Embryonic facial prominence (tissue), 1 donor: ENCODE measurements at regions not wholly inside any gene's neighbourhood (a gene's known extent, or its start where the extent isn't known, plus 50 kb on each side); places are given as distances from the start of the nearest gene placed in this dataset.
"Not testable (repeated sequence)": the region's sequence is repeated elsewhere in the genome, so short reads cannot be mapped to it uniquely, and the experiment has no call there.

ENCODE experiments used
- DNase-seq: peaks from one replicate; pipeline ENCODE4 v3.0.0-alpha.2; 2016; ENCODE audit errors: extremely low spot score

- DNase-seq = no peak
Observed at GRCh38 chr2:67777010-67777409, 285.8 kb downstream of the C1D start.

- no peak for DNase-seq
Observed at GRCh38 chr2:67777836-67778429, 284.9 kb downstream of the C1D start.

DNA sequence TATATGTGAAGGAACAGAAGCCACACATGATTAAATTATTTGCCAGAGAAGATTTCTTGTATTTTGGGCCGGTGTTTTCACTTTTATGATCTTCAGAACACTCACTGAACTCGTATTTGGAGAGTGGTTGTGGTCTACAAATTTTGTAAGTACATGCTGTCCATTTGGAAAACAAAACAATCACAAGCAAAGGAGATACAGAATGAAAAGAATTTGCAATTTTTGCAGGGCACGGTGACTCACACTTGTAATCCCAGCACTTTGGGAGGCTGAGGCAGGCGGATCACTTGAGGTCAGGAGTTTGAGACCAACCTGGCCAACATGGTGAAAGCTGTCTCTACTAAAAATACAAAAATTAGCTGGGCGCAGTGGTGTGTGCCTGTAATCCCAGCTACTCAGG, 282.0 kb downstream of the C1D start:
- DNase-seq = not testable (repeated sequence)

DNA sequence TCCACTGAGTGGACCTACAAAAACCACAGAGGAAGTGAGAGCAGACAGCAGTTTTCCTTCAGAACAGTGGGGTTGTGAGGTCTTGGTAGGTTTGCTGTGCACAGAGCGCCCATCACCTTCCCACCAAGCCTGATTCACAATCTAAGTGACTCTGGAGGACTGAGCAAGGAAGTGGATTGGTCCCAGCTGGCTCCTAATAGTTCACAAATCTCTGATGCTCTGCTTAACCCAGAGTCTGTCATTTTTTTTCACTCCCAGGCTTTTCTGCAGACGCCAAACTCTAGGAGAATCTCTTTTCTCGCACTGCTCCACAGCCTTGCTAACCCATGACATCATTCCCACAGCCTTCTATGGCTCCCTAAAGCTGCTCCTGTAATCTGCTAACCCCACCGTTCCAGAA, 280.4 kb downstream of the C1D start:
- no peak for DNase-seq

GRCh38 chr2:67783026-67783425, 279.8 kb downstream of the C1D start:
- no peak for DNase-seq

- DNase-seq = no peak
Observed at GRCh38 chr2:67790622-67791021, 272.2 kb downstream of the C1D start.

GRCh38 chr2:67792191-67792590, 270.6 kb downstream of the C1D start:
- no peak for DNase-seq

DNA sequence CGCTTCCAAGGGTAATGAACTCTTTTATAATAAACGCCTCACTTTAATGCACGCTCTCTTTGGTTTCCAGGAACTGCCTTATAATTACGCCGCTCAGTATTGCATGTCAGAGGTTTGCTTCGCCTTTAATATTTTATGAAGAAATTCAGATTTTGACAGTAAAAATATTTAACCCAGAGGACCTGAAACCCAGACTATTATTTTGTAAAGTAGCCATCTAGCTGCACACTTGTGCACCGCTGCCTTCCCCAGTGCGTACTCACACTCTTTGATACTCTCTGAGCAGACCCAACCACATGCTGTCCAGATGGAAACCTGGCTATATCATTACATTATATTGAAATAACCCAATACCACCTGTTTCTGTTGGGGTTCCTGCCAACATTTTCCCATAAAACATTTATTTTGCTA, 270.1 kb downstream of the C1D start:
- no peak for DNase-seq

DNA sequence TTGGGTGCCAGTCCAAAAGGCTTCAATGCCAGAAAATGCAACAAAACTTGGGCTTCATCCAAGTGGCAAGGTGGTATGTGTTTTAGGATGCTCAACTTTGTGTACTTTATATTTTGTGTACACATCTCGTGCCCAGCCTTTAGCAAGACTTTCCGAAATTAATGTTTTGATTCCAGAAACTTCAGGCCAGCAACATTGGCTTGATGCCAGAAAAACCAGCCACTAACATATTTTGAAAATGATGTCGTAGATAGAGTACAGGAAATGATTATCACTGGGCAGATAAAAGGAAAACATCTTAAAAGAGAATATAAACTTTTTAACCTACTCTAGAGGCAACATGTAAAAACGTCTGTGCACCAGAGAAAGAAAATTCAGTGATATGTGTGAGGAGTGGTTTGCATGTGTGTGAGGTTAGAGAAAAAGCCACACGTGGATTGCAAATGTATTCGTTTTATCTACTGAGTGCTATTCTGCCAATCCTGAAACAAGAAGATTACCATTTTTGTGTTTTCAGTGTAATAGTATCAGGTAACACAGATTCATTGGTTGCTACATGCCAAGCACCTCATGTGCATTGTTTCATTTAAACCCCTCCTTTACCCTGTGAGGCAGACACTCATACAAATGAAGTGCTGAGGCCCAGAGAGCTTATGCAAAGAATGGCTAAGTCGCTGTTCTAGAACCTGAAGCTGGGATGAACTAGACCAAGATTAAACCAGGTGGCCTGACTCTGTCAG, 264.8 kb downstream of the C1D start:
- DNase-seq = no peak

GRCh38 chr2:67798541-67799160, 264.2 kb downstream of the C1D start:
- DNase-seq = no peak

GRCh38 chr2:67799886-67800285, 262.9 kb downstream of the C1D start:
- no peak for DNase-seq

GRCh38 chr2:67802291-67802690, 260.5 kb downstream of the C1D start:
- no peak for DNase-seq

DNA sequence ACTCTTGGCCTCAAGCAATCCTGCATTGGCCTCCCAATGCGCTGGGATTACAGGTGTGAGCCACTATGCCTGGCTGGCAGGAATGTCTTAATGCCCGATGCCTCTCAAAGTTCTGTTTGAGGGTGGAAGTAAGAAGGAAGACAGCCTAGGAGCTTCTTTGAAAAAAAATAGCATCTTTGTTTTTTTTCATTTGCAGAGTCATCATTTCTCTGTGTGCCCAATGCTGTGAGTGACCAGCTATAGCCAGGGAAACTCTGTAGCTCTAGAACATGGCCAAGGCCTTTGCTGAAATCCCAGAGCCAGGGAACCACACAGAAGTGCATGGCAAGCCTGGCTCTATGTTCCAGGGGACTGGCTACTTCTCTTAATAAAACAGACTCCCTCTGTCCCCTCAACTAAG, 260.0 kb downstream of the C1D start:
- no peak for DNase-seq

DNA sequence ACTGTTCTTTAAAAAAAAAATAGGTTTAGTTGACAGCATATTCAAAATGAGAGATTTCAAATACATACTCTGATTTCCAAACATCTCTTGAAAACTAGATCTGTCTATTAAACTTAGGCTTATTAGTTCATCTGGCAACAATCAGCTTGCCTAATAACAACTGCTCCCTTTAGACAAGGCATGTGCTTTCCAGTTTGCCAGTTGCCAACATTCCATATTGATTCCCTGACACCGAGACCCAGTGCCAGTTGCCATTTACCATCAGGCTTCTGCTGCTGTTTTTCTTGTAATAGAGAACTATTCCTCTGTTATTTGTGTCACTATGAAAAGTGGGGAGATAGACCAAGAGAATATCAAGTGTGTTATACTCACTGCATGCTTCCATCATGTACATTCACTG, 256.0 kb downstream of the C1D start:
- DNase-seq = no peak

DNA sequence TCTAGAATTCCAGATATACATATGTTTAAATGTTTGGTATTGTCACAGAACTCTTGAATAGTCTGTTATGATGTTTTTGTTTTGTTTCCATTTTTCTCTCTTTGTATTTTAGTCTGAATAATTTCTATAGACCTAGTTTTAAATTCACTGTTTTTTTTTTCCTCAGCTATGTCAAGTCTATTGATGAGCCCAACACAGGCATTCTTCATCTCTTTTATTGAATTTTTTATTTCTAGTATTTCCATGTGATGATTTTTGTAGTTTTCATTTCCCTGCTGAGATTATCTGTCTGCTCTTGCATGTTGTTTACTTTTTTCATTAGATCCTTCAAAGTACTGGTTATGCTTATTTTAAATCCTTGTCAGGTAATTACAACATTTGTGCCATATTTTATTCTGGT, 254.7 kb downstream of the C1D start:
- DNase-seq = no peak

DNA sequence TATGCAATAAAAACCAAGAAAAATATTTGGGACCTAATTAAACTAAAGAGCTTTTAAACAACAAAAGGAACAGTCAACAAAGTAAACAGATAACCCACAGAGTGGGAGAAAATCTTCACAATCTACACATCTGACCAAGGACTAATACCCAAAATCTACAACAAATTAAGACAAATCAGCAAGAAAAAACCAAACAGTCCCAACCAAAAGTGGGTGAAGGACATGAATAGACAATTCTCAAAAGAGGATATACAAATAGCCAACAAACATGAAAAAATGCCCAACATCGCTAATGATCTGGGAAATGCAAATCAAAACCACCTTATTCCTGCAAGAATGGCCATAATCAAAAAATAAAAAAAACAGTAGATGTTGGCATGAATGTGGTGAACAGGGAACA, 250.1 kb downstream of the C1D start:
- DNase-seq = no peak

- no peak for DNase-seq
Observed at GRCh38 chr2:67823726-67824125, 239.1 kb downstream of the C1D start.

DNA sequence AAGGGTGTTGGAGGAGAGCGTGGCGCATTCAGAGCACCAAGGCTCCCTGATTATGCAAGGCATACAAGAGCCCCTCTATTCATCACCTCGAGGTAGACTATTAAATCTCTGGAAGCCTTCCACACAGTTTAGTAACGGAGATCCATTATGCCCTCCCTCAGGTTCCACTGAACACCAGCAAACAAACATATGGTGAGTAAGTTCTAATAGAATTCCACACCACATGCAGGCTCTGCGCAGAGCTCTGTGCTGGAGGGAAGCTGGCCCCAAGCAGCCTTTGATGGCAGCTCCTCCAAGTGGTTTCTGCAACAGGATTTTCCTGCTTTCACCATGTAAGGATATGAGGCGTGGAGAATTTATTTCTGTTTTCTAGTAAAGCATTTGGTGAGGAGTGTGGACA, 238.6 kb downstream of the C1D start:
- DNase-seq = no peak

GRCh38 chr2:67825476-67825875, 237.3 kb downstream of the C1D start:
- DNase-seq = no peak

DNA sequence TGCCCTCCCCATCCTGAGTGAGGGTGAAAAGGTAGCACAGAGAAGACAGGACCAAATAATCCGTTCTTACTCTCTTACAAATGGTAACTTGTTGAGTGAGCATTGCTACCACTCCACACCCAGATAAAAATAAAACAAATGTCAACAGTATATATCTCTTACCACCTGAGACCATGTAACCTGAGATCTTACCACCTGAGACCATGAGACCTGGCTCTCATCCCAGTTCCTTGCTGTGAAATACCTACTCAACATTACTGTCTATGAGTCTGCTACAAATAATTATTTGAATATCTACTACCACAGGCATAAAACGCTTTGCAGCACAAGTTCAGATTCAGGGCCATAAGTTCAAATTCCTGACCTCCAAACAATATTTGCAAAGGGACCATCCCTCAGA, 234.7 kb downstream of the C1D start:
- no peak for DNase-seq

GRCh38 chr2:67829470-67829869, 233.3 kb downstream of the C1D start:
- DNase-seq = no peak

GRCh38 chr2:67833632-67834031, 229.2 kb downstream of the C1D start:
- DNase-seq = no peak

DNA sequence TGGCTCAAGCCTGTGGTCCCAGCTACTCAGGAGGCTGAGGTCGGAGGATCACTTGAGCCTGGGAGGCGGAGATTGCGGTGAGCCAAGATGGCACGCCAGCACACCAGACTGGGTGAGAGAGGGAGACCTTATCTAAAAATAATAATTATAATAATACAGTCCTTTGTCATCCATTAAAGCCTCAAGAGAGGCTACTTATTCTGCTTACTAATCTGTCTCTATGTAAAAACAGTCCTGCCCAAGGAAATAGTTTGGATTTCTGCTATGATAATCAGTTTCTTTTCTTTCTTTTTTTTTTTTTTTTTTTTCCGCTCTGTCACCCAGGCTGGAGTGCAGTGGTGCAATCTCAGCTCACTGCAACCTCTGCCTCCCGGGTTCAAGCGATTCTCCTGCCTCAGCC, 228.3 kb downstream of the C1D start:
- no peak for DNase-seq
